Tibial nerve (tissue), 4 donors: ENCODE measurements at regions not wholly inside any gene's neighbourhood (a gene's known extent, or its start where the extent isn't known, plus 50 kb on each side); places are given as distances from the start of the nearest gene placed in this dataset.
A peak's percentile ranks its signal among the peaks of the same experiment; 100 is the strongest.

Experiments
- DNase-seq, 2 donors: peaks; one replicate each; pipeline ENCODE4 v3.0.0-alpha.2; 2019; ENCODE audit warnings: low spot score in 2 of 2
- H3K27ac ChIP-seq, 4 donors: fragments of 200-600 bp; sonication (generic) in 3 of 4; one replicate each; pipeline ENCODE4 v1.5.1; 2017 to 2019; ENCODE audit warnings: mild to moderate bottlenecking in 1 of 4
- H3K27me3 ChIP-seq, 2 donors: fragments of 200-600 bp; sonication (generic) in 1 of 2; one replicate each; pipeline versions ENCODE4 v1.5.1 to v1.6.0; 2017 to 2019
- H3K36me3 ChIP-seq, 3 donors: fragments of 200-600 bp; sonication (generic); one replicate each; pipeline ENCODE4 v1.5.1; 2018 to 2019
- H3K4me1 ChIP-seq, 4 donors: fragments of 200-600 bp; sonication (generic) in 3 of 4; one replicate each; pipeline ENCODE4 v1.5.1; 2017 to 2019
- H3K4me3 ChIP-seq, 4 donors: fragments of 200-600 bp; sonication (generic) in 3 of 4; one replicate each; pipeline ENCODE4 v1.5.1; 2017 to 2019; ENCODE audit warnings: mild to moderate bottlenecking in 1 of 4, moderate library complexity in 1 of 4
- H3K9me3 ChIP-seq, 4 donors: fragments of 200-600 bp; sonication (generic) in 3 of 4; one replicate each; pipeline ENCODE4 v1.5.1; 2017 to 2019
- EP300 ChIP-seq, 2 donors: sonication (generic); formaldehyde crosslinking; IDR thresholded peaks; one replicate each; pipeline ENCODE4 v1.6.1; 2017; ENCODE audit warnings: antibody characterized with exemption in 2 of 2, mild to moderate bottlenecking in 1 of 2
- POLR2A ChIP-seq, 2 donors: fragments of 450-650 bp; IDR thresholded peaks; one replicate each; pipeline ENCODE4 v1.6.1; 2017; ENCODE audit warnings: antibody characterized with exemption in 2 of 2, mild to moderate bottlenecking in 2 of 2, moderate library complexity in 2 of 2
- WGBS, 2 donors: methylation state at CpG; one replicate each; pipeline ENCODE4 v1.1.5; 2018; 5-methylcytosine and 5-hydroxymethylcytosine counted together
- TF ChIP-seq, protein P1 (sequence below), 5 experiments: fragments of 200-600 bp in 3 of 5; fragments of 450-650 bp in 2 of 5; sonication (generic) in 3 of 5; IDR thresholded peaks; one replicate each; pipeline ENCODE4 v1.5.1; 2016 to 2019; ENCODE audit warnings: antibody characterized with exemption in 5 of 5, mild to moderate bottlenecking in 3 of 5, moderate library complexity in 2 of 5

DNA sequence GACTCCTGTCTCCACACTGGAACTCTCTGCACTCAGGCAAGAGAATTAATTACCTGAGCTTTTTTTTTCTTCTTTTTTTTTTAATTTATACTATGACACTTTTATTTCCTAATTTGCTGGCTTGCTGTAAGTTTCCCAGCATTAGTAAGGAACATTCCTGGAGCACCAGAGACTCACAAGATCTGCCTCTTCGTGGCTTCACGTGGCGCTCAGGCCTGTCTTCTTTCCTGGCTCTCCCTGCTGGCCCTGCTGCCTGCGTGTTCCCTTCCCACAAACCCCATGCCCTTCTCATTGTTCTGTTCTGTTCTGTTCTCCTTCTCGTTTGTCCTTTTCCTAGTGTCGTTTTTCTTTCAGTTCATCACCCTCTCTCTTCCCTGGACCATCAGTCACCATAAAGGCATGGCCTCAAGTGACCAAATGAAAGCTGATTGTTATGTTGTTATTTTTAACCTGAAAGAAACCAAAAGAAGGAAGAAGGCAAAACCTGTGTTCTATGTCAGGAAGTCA is 591.6 kb upstream of the PFKP start:
- peak in 1 of 2 donors; percentile 11 for DNase-seq
- H3K27ac ChIP-seq, result peak overlapping the region in 1 of 4 donors; percentile 8
- TF ChIP-seq EP300 (IDR thresholded peaks at IDR 0.05), result no peak
- TF ChIP-seq POLR2A (IDR thresholded peaks at IDR 0.05), result no peak
- TF ChIP-seq, protein P1, sequence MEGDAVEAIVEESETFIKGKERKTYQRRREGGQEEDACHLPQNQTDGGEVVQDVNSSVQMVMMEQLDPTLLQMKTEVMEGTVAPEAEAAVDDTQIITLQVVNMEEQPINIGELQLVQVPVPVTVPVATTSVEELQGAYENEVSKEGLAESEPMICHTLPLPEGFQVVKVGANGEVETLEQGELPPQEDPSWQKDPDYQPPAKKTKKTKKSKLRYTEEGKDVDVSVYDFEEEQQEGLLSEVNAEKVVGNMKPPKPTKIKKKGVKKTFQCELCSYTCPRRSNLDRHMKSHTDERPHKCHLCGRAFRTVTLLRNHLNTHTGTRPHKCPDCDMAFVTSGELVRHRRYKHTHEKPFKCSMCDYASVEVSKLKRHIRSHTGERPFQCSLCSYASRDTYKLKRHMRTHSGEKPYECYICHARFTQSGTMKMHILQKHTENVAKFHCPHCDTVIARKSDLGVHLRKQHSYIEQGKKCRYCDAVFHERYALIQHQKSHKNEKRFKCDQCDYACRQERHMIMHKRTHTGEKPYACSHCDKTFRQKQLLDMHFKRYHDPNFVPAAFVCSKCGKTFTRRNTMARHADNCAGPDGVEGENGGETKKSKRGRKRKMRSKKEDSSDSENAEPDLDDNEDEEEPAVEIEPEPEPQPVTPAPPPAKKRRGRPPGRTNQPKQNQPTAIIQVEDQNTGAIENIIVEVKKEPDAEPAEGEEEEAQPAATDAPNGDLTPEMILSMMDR (IDR thresholded peaks at IDR 0.05), result no peak
- no peak overlapping the region for H3K4me3 ChIP-seq
- no peaks in the 10 kb centered on the region for H3K27me3 ChIP-seq
- H3K4me1 ChIP-seq, result no peaks in the 10 kb centered on the region
- H3K9me3 ChIP-seq, result peaks cover 0 to 4% (median 1%) of the 10 kb centered on the region in 4 donors
- H3K36me3 ChIP-seq, result no peaks in the 10 kb centered on the region
- 47 to 63% methylated on average over 6 of the region's 6 CpGs for WGBS, 2 donors

DNA sequence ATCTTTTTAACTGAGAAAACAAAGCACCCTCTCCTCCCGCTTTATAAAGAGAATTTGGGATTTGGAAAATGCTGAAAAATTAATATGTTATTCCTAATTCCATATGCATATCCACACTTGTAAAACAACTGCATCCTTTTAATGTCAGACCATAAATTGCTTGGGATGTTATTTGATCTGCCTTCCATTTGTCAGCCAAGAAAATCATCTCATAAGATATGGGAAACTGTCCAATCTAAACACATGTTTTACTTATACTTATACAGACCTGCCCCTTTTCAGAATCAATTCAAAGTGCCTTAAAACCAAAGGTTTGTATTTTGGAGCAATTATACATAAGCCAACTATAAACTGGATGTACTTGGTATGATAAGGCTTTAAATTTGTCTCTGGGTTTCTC is 595.5 kb upstream of the PFKP start:
- Histone ChIP-seq H3K27ac (no peak overlapping the region), H3K27me3 (no peaks in the 10 kb centered on the region), H3K9me3 (peaks cover 0 to 4% (median 1%) of the 10 kb centered on the region in 4 donors), H3K4me3 (no peak overlapping the region), H3K36me3 (no peaks in the 10 kb centered on the region), H3K4me1 (no peaks in the 10 kb centered on the region)
- DNase-seq, result no peak
- TF ChIP-seq EP300 (IDR thresholded peaks at IDR 0.05), result no peak
- TF ChIP-seq POLR2A (IDR thresholded peaks at IDR 0.05), result no peak
- TF ChIP-seq, protein P1 (IDR thresholded peaks at IDR 0.05), result no peak
- 83 to 84% methylated on average over 1 of the region's 1 CpG for WGBS, 2 donors

DNA sequence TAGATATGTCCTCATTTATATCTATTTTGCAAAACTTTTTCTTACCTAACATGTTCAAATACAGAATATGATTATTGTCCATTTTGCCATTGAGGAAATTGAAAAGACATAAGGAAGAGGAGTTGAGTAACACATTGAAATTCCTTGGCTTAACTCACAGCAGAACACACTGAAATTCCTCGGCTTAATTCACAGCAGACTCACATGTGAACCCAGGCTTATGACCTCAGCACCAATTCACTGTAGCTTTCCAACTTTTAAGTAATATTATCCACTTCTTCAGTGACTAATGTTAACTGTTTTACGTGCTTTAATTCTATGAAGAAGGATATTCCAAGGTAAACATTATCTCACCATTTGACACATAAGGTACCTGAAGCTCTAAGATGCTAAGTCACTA is 597.5 kb upstream of the PFKP start:
- TF ChIP-seq EP300 (IDR thresholded peaks at IDR 0.05) (no peak), POLR2A (IDR thresholded peaks at IDR 0.05) (no peak)
- TF ChIP-seq, protein P1 (IDR thresholded peaks at IDR 0.05), result no peak
- no peaks in the 10 kb centered on the region for H3K36me3 ChIP-seq
- 48 to 53% methylated on average over 2 of the region's 2 CpGs for WGBS, 2 donors

DNA sequence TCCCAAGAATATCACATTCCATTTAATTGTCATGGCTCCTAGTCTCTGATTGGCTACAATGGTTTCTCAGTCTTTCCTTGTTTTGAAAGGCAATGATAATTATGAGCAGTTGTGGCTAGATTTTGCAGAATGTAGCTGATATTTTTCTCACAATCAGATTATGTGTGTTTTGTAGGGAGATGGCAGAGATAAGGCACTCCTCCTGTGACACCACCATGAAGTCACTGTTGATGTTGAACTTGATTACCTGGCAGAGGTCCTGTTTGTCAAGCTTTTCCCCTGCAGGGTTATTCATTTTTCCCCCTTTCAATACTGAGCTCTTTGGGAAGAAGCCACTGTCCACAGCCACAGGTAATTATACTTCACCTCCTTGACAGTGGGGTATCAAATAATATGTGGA is 602.9 kb upstream of the PFKP start:
- no peak overlapping the region for H3K27ac ChIP-seq
- no peaks in the 10 kb centered on the region for H3K36me3 ChIP-seq
- no peak overlapping the region for H3K4me3 ChIP-seq
- H3K9me3 ChIP-seq, result peaks cover 0 to 9% (median 0%) of the 10 kb centered on the region in 4 donors
- TF ChIP-seq EP300 (IDR thresholded peaks at IDR 0.05) (no peak), POLR2A (IDR thresholded peaks at IDR 0.05) (no peak)
- TF ChIP-seq, protein P1 (IDR thresholded peaks at IDR 0.05), result no peak
- DNase-seq, result no peak
- H3K27me3 ChIP-seq, result no peaks in the 10 kb centered on the region
- H3K4me1 ChIP-seq, result no peaks in the 10 kb centered on the region

More for the DNA sequence above, 597.5 kb upstream of the PFKP start:
- Histone ChIP-seq H3K4me3 (no peak overlapping the region), H3K27me3 (no peaks in the 10 kb centered on the region), H3K27ac (no peak overlapping the region), H3K4me1 (no peaks in the 10 kb centered on the region), H3K9me3 (peaks cover 0 to 10% (median 1%) of the 10 kb centered on the region in 4 donors)
- no peak for DNase-seq

DNA sequence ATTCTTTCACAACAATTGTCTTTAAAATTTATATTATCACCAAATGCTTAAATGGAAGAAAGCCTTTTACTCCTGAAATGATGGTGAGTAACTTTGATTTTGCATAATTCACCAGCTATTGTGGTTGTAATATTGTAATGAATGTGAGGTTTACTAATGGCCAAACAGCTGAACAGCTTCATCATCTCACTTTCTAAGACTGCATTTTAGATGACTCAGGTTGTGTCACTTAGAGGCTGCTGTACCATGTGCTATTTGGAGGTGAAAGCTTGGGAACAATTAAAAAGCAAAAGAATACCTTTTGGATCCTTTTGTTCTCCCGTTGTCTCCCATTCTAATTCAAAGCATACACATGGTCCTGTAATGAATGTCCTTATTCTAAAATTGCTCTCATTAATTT is 604.0 kb upstream of the PFKP start:
- Histone ChIP-seq H3K27me3 (no peaks in the 10 kb centered on the region), H3K36me3 (no peaks in the 10 kb centered on the region), H3K4me1 (no peaks in the 10 kb centered on the region), H3K27ac (no peak overlapping the region), H3K9me3 (peaks cover 0 to 10% (median 0%) of the 10 kb centered on the region in 4 donors), H3K4me3 (no peak overlapping the region)
- DNase-seq, result no peak
- TF ChIP-seq, protein P1 (IDR thresholded peaks at IDR 0.05), result no peak
- no peak for TF ChIP-seq POLR2A (IDR thresholded peaks at IDR 0.05)
- no peak for TF ChIP-seq EP300 (IDR thresholded peaks at IDR 0.05)
- 43 to 44% methylated on average over 1 of the region's 1 CpG for WGBS, 2 donors
